ENCODE measurements at regions not wholly inside any gene's neighbourhood (a gene's known extent, or its start where the extent isn't known, plus 50 kb on each side); places are given as distances from the start of the nearest gene placed in this dataset.

- TF ChIP-seq CTCF (IDR thresholded peaks at IDR 0.05) (no peak), POLR2A (IDR thresholded peaks at IDR 0.05) (no peak)
Measured at GRCh38 chr5:159819591-159820411, 96.5 kb upstream of the ADRA1B start.
